T-helper 1 cell (primary cell): ENCODE measurements at regions not wholly inside any gene's neighbourhood (a gene's known extent, or its start where the extent isn't known, plus 50 kb on each side); places are given as distances from the start of the nearest gene placed in this dataset.
"Not testable (repeated sequence)": the region's sequence is repeated elsewhere in the genome, so short reads cannot be mapped to it uniquely, and the experiment has no call there.

ENCODE experiments used
- DNase-seq, 5 donors: peaks; one replicate each; pipeline ENCODE4 v3.0.0-alpha.2; 2012 to 2020

DNA sequence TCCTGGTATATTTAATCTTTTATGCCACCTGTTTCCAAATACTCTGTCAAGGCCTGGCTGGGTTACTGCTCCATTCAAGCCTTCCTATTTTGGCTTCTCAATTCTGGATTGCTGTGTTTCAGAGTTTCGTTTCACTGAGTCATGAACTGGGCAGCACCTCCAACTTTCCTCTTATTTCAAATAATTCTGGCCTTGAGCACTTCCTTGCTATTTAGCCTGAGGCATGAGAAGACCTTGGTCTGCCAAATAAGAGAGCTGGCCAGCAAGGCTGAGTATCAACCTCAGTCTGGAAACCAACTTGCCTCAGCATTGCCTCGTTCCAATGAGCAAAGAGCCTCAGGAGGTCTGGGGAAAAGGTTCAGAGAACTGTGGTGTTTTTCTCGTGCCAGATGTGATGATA, 66.6 kb downstream of the TNFAIP3 start:
- DNase-seq: no peak

DNA sequence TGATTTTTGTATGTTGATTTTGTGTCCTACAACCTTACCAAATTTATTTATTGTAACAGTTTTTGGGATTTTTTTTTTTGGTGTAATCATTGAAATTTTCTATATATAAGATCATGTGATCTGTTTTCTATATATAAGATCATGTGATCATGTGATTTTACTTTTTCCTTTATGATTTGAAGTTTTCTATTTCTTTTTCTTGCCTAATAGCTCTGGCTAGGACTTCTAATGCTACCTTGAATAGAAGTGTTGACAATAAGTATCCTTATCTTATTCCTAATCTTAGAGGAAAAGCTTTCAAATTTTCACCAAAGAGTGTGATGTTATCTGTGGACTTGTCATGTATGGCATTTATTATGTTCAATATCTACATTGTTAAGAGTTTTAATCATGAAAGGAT, 69.7 kb downstream of the TNFAIP3 start:
- no peak for DNase-seq

GRCh38 chr6:137937834-137938233, 70.8 kb downstream of the TNFAIP3 start:
- DNase-seq: no peak

DNA sequence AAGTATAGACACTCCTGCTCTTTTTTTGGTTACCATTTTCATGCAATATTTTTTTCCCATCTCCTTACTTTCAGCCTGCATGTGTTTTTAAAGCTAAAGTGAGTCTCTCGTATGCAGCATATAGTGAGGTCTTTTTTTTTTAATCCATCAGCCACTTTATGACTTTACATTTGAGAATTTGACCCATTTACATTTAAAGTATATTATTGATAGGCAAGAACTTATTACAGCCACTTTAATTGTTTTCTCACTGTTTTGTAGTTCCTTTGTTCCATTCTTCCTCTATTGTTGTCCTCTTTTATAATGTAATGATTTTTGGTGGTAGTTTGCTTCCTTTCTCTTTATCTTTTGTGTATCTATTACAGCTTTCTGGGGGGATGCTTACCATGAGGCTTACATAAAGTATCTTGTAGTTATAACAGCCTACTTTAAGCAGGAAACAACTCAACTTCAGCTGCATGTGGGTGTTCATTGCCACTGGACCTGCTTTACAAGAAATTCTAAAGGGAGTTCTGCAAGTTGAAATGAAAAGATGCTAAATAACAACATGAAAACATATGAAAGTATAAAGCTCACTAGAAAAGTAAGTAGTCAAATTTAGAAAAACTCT, 71.8 kb downstream of the TNFAIP3 start:
- DNase-seq: no peak

- DNase-seq: no peak
These were observed 74.9 kb downstream of the TNFAIP3 start for GRCh38 chr6:137941995-137942394.

GRCh38 chr6:137942736-137943135, 75.7 kb downstream of the TNFAIP3 start:
- DNase-seq: no peak

- not testable (repeated sequence) for DNase-seq
These were observed 77.3 kb downstream of the TNFAIP3 start for GRCh38 chr6:137944381-137944780.

DNA sequence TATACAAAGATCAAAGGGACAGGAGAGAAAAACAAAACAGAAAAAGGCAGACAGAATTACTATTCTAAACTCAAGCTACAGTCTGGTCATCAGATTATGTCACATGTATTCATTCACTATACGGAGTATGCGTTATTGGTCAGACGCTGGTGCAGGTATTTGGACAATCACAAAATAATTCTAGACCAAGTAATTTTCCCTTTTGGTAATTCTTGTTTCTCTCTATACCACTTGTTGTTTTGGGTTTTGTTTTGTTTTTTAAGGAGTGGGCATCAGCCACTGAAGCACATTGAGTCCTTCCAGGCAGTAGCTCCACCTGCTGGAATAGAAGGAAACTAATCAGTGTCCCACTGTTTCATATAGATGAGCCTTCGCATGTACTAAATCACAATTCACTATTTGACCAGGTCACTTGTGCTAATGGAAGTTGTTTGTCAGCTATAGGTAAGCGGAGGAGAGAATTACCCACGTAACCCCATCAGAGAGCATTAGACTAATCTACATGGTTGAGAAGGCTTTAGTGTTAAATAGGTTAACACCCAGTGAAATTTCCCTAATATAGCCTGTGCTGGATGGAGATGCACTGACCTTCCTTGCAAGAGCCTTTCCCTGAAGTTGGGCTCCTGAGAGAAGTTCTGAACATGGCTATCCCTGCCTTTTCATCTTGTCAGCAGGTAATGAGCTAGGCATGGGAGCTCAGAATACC, 77.9 kb downstream of the TNFAIP3 start:
- DNase-seq: peak in 3 of 5 donors; percentile 4 to 59 (median 8)

DNA sequence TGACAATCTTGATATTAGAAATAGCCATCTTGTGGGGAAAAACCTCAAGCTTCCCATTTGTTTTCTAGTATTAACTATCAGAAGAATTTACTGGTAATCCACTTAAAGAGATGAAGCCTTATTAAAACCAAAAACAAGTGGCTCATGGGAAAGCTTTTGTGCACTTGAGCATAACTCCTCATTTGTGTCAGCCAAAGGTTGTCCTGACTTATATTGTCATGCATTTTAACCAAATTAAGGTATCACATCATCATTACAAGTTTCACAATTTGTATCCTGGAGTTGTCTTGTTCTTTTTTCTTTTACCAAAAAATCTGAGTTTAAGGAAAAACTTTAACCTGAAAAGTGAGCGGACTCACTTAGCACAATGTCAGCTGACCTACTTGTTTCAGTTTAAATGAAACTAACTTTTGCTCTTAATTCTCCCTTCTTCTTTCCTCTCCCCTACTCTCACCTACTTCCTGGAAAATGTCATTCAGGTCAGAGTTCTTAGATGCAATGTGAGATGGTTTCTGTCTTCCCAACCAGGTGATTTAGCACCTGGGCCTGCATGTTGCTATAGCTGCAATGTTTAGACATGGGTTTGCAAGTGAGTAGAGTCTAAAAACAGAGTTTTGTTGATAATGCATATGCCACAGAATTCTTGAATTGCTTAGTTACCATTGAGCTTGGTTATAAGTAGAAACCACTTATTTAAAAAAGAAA, 82.8 kb downstream of the TNFAIP3 start:
- peak in 2 of 5 donors; percentile 8 to 43 for DNase-seq

DNA sequence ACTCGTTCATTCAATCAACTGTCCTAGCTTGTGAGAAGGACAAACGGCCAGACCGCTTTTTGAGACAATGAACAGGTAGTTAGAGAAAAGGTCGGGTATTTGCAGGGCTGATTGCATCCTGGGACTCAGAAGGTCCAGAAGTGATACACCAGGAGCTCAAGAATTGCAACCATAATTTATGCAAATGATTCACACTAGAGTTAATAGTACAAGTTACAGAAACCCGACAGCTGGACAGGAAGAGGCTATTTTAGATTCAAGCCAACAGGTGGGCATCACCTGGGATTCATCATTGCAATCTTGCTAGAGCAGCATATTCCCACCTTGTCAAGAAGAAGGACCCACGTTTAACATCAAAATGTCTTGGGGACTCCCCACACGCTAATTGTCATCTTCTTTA, 83.5 kb downstream of the TNFAIP3 start:
- DNase-seq: no peak

DNA sequence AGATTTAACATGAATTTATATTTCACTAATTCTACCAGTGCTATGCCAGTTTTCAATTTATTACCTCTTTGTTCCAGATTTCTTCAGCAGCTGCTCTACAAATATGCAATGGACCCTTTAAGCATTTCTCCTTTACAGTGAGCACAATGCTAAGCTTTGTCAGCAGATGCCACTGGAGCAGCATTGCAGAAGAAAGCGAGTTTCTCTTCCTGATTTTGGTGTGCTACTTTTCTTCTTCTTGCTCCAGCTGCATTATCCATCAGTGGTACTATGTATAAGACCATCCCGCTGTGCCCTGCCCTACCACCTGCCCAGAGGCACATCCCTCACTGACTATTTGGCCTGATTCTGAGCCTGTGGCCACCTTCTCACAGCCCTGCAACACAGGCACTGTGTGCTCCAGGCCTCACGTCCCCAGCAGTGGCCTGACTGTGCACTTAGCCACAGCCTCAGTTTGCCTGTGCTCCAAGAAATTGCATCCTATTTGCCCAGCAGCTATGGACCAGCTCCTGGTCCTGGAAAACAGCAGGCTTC, 84.1 kb downstream of the TNFAIP3 start:
- no peak for DNase-seq

DNA sequence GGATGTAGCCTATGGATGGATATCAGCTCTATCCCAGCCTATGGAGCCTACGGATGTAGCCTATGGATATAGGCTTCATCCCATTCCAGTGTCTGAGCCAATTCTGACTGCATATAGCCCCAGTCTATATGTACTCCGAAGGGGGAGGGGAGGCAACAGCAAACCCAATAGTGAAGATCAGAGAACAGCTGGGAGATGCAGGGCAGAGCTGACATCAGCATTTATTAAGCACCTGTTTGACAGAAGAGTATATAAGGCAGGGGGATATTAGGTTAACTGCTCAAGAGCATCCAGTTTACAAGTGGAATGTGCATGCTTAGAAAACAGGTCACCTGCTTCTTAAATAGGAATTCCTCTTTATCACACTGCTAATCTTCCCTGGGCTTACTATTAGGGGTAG, 85.2 kb downstream of the TNFAIP3 start:
- DNase-seq: no peak

- DNase-seq: no peak
These were observed 86.7 kb downstream of the TNFAIP3 start for GRCh38 chr6:137953761-137954160.

DNA sequence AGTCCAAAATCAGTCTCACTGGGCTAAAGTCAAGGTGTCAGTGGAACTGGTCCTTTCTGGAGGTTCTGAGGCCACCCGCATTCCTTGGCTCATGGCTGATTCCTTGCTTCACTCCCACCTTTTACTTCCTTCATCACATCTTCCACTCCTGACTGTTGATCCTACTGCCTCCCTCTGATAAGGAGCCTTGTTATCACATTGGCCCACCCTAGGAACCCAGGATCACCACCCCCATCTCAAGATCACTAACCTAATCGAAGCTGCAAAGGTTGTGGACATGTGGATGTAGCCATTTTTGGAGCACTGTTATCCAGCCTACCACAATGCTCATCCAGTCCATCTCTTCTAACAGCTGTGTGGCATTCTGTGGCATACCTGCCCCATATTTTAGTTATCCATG, 87.2 kb downstream of the TNFAIP3 start:
- DNase-seq: no peak

DNA sequence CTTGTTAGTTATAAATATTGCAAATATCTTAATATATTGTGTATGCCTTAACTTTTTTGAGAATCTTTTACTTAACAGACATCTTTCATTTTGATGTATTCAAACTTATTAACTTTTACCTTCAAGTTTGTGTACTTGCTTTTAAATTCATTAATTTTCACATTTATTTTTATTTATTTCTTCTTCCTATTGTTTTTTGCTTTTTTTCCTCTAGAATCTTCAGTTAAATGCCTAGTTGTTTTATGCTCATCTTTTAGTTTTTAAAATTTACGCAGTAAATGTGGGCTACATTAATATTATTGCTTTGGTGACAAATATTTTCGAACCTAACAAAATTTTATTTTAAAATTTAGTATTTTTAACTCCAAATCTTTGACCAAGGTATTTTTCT, 89.0 kb downstream of the TNFAIP3 start:
- no peak for DNase-seq

DNA sequence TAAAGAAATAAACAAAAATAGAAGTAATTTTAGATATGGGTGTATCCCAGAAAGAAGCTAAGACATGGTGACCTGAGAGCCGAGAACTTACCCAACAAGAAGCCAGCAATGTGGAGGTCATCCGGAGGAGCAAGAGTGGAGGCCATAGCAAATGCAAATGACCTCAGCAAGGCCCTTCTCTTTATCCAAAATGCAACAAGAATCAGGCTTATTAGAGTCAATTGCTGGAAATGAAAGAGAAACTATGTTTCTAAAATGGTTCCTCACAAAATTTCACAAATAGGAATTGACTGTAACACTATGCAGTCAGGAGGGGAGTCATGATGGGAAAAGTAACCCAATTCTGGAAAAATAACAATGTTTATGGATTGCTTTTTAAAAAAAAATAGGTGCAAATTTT, 90.4 kb downstream of the TNFAIP3 start:
- DNase-seq: no peak

DNA sequence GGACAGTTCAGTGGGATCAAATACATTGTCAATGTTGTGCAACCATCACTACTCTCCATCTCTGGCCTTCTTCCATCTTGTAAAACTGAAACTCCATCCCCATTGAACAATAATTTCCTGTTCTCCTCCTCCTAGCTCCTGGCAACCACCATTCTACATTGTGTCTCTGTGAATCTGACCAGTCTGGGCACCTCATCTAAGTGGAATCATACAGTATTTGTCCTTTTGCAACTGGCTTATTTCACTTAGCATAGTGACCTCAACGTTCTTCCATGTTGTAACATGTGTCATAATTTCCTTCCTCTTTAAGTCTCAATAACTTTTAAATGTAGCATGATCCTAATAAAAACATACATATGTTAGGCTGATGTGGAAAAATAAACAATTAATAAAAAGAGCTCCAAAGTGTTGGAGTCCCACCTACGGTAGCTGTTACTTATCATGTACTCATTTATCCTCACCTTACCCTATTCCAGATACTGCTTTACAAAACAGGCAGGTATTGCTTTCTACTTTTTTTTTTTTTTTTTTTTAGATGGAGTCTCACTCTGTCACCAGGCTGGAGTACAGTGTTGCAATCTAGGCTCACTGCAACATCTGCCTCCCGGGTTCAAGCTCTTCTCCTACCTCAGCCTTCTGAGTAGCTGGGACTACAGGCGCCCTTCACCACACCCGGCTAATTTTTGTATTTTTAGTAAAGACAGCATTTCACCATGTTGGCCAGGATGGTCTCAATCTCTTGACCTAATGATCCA, 91.9 kb downstream of the TNFAIP3 start:
- DNase-seq: no peak

DNA sequence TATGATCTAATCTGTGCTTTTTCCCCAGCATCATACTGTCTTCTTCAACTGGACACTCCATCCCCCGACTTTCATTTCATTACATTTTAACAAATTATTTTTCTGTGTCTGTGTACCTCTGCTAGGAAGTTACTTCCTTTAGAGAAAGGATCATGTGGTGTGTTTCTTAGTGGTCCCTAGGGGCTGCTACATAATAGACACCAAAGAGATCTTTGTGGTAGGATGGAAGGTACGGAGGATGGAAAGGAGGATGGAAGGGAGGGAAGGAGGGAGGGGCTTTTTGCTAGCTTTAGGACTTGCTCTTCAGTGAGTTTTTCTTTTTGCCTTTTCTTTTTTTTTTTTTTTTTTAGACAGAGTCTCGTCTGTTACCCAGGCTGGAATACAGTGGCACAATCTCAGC, 95.7 kb downstream of the TNFAIP3 start:
- no peak for DNase-seq

DNA sequence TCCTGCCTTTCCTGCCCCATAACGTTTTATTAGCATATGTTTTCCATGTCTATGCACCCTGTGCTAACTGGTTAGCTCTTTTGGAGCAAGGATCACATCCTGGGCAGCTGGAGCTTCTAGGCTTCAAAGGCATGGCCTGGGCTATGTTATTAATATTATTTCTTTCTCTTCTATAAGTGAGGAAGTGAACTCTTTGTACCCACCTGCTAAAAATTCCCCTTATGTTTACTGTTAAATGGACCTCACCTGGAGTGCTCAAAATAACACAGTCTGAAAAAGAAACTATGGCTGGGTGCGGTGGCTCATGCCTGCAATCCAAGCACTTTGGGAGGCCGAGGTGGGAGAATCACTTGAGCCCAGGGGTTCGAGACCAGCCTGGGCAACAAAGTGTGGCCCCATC, 97.8 kb downstream of the TNFAIP3 start:
- no peak for DNase-seq

- DNase-seq: peak in 1 of 5 donors; percentile 40
These were observed 100.8 kb downstream of the TNFAIP3 start for GRCh38 chr6:137967689-137968454.

DNA sequence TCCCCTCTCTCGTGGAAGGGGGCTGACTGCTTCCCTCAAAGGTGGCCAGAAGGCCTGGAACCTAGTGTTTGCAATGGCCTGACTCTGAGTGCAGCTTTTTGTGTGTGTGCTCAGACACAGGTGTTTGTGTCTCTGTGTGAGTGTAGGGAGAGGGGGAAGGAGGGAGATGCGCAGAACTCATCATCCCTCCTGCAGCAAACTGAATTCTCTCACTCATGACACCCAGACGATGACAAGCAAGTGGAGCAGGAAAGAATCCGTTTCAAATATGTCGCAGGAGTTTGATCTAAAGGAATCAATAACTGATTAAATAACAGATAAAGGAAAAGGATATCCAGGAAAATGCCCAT, 101.4 kb downstream of the TNFAIP3 start:
- peak in 1 of 5 donors; percentile 13 for DNase-seq

- DNase-seq: peak in 1 of 5 donors; percentile 57
These were observed 101.8 kb downstream of the TNFAIP3 start for GRCh38 chr6:137968901-137969300.
